HCT116 (cell line): ENCODE measurements at regions not wholly inside any gene's neighbourhood (a gene's known extent, or its start where the extent isn't known, plus 50 kb on each side); places are given as distances from the start of the nearest gene placed in this dataset.

ENCODE experiments used
- POLR2A ChIP-seq: IDR thresholded peaks from 2 replicates; pipeline ENCODE4 v1.7.0; 2011; ENCODE audit warnings: borderline replicate concordance; ENCODE audit not compliant: insufficient read depth, insufficient read length; ENCODE audit errors: extremely low read depth
- SP1 ChIP-seq: IDR thresholded peaks from 2 replicates; pipeline ENCODE4 v1.6.1; 2012; ENCODE audit warnings: low read depth
- TCF7L2 ChIP-seq: IDR thresholded peaks from 2 replicates; pipeline ENCODE4 v1.7.0; 2011; ENCODE audit warnings: borderline replicate concordance, inconsistent platforms; ENCODE audit not compliant: insufficient read depth, insufficient read length; ENCODE audit errors: extremely low read depth
- ZNF274 ChIP-seq: fragments of 200-500 bp; sonication (Bioruptor generic); IDR thresholded peaks from 2 replicates; pipeline ENCODE4 v1.6.1; 2014; ENCODE audit warnings: mild to moderate bottlenecking, low read depth, low read length, inconsistent platforms

- no peak for TF ChIP-seq POLR2A
- TF ChIP-seq ZNF274, result no peak
- no peak for TF ChIP-seq TCF7L2
- no peak for TF ChIP-seq SP1
Measured at GRCh38 chr3:127056281-127056680, 73.4 kb downstream of the PLXNA1 start.
